NB4 (cell line): ENCODE measurements at regions not wholly inside any gene's neighbourhood (a gene's known extent, or its start where the extent isn't known, plus 50 kb on each side); places are given as distances from the start of the nearest gene placed in this dataset.

Experiments
- CTCF ChIP-seq: IDR thresholded peaks from one replicate; pipeline ENCODE4 v1.5.1; 2012; ENCODE audit warnings: low read depth, low read length
- MAX ChIP-seq: IDR thresholded peaks from 2 replicates; pipeline ENCODE4 v1.6.1; 2011; ENCODE audit warnings: low read depth, low read length
- MYC ChIP-seq: IDR thresholded peaks from 2 replicates; pipeline ENCODE4 v1.6.1; 2011; ENCODE audit warnings: low read depth, low read length
- POLR2A ChIP-seq: IDR thresholded peaks from 2 replicates; pipeline ENCODE4 v1.6.1; 2011; ENCODE audit warnings: mild to moderate bottlenecking; ENCODE audit not compliant: insufficient read length; ENCODE audit errors: extremely low read depth

- TF ChIP-seq CTCF = no peak
- TF ChIP-seq MYC = no peak
- TF ChIP-seq MAX = no peak
- no peak for TF ChIP-seq POLR2A
Observed at GRCh38 chr6:14676064-14676463, 558.5 kb downstream of the CD83 start.
